ENCODE measurements at regions not wholly inside any gene's neighbourhood (a gene's known extent, or its start where the extent isn't known, plus 50 kb on each side); places are given as distances from the start of the nearest gene placed in this dataset.

GRCh38 chr2:57602733-57603132, 443.9 kb upstream of the VRK2 start (continued):
- no peak for TF ChIP-seq SIN3A (IDR thresholded peaks at IDR 0.05; ENCODE audit: borderline replicate concordance, low read depth, low read length)
- no peak for TF ChIP-seq YY1 (IDR thresholded peaks at IDR 0.05; ENCODE audit: low read depth)
- TF ChIP-seq FOXJ3 (CRISPR knock-in tag; IDR thresholded peaks at IDR 0.05): no peak
- TF ChIP-seq MEF2A (IDR thresholded peaks at IDR 0.05; ENCODE audit: borderline replicate concordance, low read depth): no peak
- TF ChIP-seq RCOR1 (IDR thresholded peaks at IDR 0.05; ENCODE audit: low read length): no peak
- no peak for TF ChIP-seq USF1 (IDR thresholded peaks at IDR 0.05; ENCODE audit: borderline replicate concordance, low read depth)

GRCh38 chr2:57614988-57615387, 431.6 kb upstream of the VRK2 start:
- ChIA-PET CTCF (no interaction called here), POLR2A (no interaction called here)
- no peaks in the 10 kb centered on the region for H3K36me3 ChIP-seq (replicated peaks in 1 of 2; ENCODE audit: control insufficient read depth in 1 of 2, insufficient read depth in 2 of 2, low read length in 1 of 2)
- TF ChIP-seq NRF1 (IDR thresholded peaks at IDR 0.05; ENCODE audit: low read depth, low read length): no peak
- no peak for TF ChIP-seq FOXJ3 (CRISPR knock-in tag; IDR thresholded peaks at IDR 0.05)
- TF ChIP-seq REST (IDR thresholded peaks at IDR 0.05; ENCODE audit: low read depth, low read length): no peak
- no peak for TF ChIP-seq MXI1 (IDR thresholded peaks at IDR 0.05; ENCODE audit: low read depth, low read length)
- no peak for TF ChIP-seq PBX3 (IDR thresholded peaks at IDR 0.05)
- no peak for TF ChIP-seq IRF3 (IDR thresholded peaks at IDR 0.05; ENCODE audit: low read depth, low read length)
- no peaks in the 10 kb centered on the region for H3F3A ChIP-seq (replicated peaks; ENCODE audit: insufficient read depth)
- H3K9me2 ChIP-seq: no peaks in the 10 kb centered on the region
- no peak overlapping the region for H2AFZ ChIP-seq (ENCODE audit: low read depth)
- H3K9me3 ChIP-seq: no peaks in the 10 kb centered on the region
- no peaks in the 10 kb centered on the region for H4K20me1 ChIP-seq (ENCODE audit: insufficient read depth)
- no peak for DNase-seq
- H3K4me1 ChIP-seq (ENCODE audit: control insufficient read depth in 1 of 2, insufficient read depth in 2 of 2, low read depth in 1 of 2, low read length in 1 of 2): no peaks in the 10 kb centered on the region
- H3K4me3 ChIP-seq (ENCODE audit: low read depth in 2 of 2, low read length in 1 of 2): no peak overlapping the region
- no peak overlapping the region for H3K9ac ChIP-seq
- WGBS (ENCODE audit: low lambda C conversion rate): 55% methylated on average over 3 of the region's 3 CpGs
- H3K27me3 ChIP-seq (ENCODE audit: insufficient read depth): no peaks in the 10 kb centered on the region
- no peaks in the 10 kb centered on the region for H3K79me2 ChIP-seq (ENCODE audit: insufficient read depth)
- H3K27ac ChIP-seq (ENCODE audit: low read depth in 2 of 2, low read length in 1 of 2): no peak overlapping the region
- H3K4me2 ChIP-seq: no peak overlapping the region
